HG03066 (cell line): ENCODE measurements at regions not wholly inside any gene's neighbourhood (a gene's known extent, or its start where the extent isn't known, plus 50 kb on each side); places are given as distances from the start of the nearest gene placed in this dataset.
"Not testable (repeated sequence)": the region's sequence is repeated elsewhere in the genome, so short reads cannot be mapped to it uniquely, and the experiment has no call there.

Source experiments
- ATAC-seq: cut with Tn5 transposase; IDR thresholded peaks from one replicate; pipeline ENCODE4 v1.9.1; 2021; ENCODE audit warnings: low read depth; ENCODE audit not compliant: unreplicated experiment

GRCh38 chr17:45645330-45645729, 138.8 kb upstream of the CRHR1 start:
- ATAC-seq, result no peak

- ATAC-seq, result no peak
Observed at GRCh38 chr17:45646288-45646988, 137.7 kb upstream of the CRHR1 start.

- ATAC-seq, result no peak
Observed at GRCh38 chr17:45648642-45649041, 135.5 kb upstream of the CRHR1 start.

GRCh38 chr17:45649796-45650195, 134.3 kb upstream of the CRHR1 start:
- ATAC-seq, result no peak

GRCh38 chr17:45650561-45650960, 133.6 kb upstream of the CRHR1 start:
- no peak for ATAC-seq

GRCh38 chr17:45651145-45651709, 132.9 kb upstream of the CRHR1 start:
- ATAC-seq, result no peak

- no peak for ATAC-seq
Observed at GRCh38 chr17:45653616-45654015, 130.5 kb upstream of the CRHR1 start.

- ATAC-seq, result no peak
Observed at GRCh38 chr17:45656527-45657181, 127.5 kb upstream of the CRHR1 start.

- no peak for ATAC-seq
Observed at GRCh38 chr17:45660474-45660873, 123.6 kb upstream of the CRHR1 start.

GRCh38 chr17:45662432-45662831, 121.7 kb upstream of the CRHR1 start:
- ATAC-seq, result no peak

- no peak for ATAC-seq
Observed at GRCh38 chr17:45663772-45664171, 120.3 kb upstream of the CRHR1 start.

- no peak for ATAC-seq
Observed at GRCh38 chr17:45664921-45665320, 119.2 kb upstream of the CRHR1 start.

GRCh38 chr17:45666046-45666600, 118.0 kb upstream of the CRHR1 start:
- no peak for ATAC-seq

GRCh38 chr17:45666641-45667040, 117.5 kb upstream of the CRHR1 start:
- ATAC-seq, result no peak

- ATAC-seq, result no peak
Observed at GRCh38 chr17:45667591-45668171, 116.4 kb upstream of the CRHR1 start.

GRCh38 chr17:45668316-45668715, 115.8 kb upstream of the CRHR1 start:
- ATAC-seq, result no peak

- no peak for ATAC-seq
Observed at GRCh38 chr17:45672301-45672700, 111.8 kb upstream of the CRHR1 start.

- no peak for ATAC-seq
Observed at GRCh38 chr17:45672792-45673191, 111.3 kb upstream of the CRHR1 start.

GRCh38 chr17:45673759-45674158, 110.4 kb upstream of the CRHR1 start:
- not testable (repeated sequence) for ATAC-seq

- no peak for ATAC-seq
Observed at GRCh38 chr17:45675012-45675411, 109.1 kb upstream of the CRHR1 start.

- ATAC-seq, result no peak
Observed at GRCh38 chr17:45675892-45676291, 108.2 kb upstream of the CRHR1 start.
